HFFc6 (cell line): ENCODE measurements at regions not wholly inside any gene's neighbourhood (a gene's known extent, or its start where the extent isn't known, plus 50 kb on each side); places are given as distances from the start of the nearest gene placed in this dataset.
A peak's percentile ranks its signal among the peaks of the same experiment; 100 is the strongest.
"Not testable (repeated sequence)": the region's sequence is repeated elsewhere in the genome, so short reads cannot be mapped to it uniquely, and the experiment has no call there.

Experiments used
- DNase-seq: peaks from one replicate; pipeline ENCODE4 v3.0.0-alpha.2; 2018
- H3K27ac Mint-ChIP-seq: 2 replicates; pipeline ENCODE4 v1.8.0; 2020; ENCODE audit warnings: mild to moderate bottlenecking, mixed read lengths
- H3K27me3 Mint-ChIP-seq: 2 replicates; pipeline ENCODE4 v1.8.0; 2021; ENCODE audit warnings: mild to moderate bottlenecking, moderate library complexity, mixed read lengths; ENCODE audit not compliant: insufficient read depth
- H3K36me3 Mint-ChIP-seq: 2 replicates; pipeline ENCODE4 v1.8.0; 2021; ENCODE audit warnings: low read depth, mixed read lengths
- H3K4me1 Mint-ChIP-seq: 2 replicates; pipeline ENCODE4 v1.8.0; 2020; ENCODE audit warnings: low read depth, mixed read lengths
- H3K4me3 Mint-ChIP-seq: 2 replicates; pipeline ENCODE4 v1.8.0; 2020; ENCODE audit warnings: mild to moderate bottlenecking, moderate library complexity, mixed read lengths
- H3K9me3 Mint-ChIP-seq: 2 replicates; pipeline ENCODE4 v1.8.0; 2020; ENCODE audit warnings: mild to moderate bottlenecking, mixed read lengths
- CTCF ChIP-seq: fragments of 200-600 bp; sonication (generic); IDR thresholded peaks from 2 replicates; pipeline ENCODE4 v1.5.0; 2021; ENCODE audit warnings: antibody characterized with exemption, mild to moderate bottlenecking

- DNase-seq, result no peak
- Mint-ChIP-seq H3K36me3 (no peaks in the 10 kb centered on the region), H3K27me3 (peaks cover 6% of the 10 kb centered on the region), H3K9me3 (no peaks in the 10 kb centered on the region), H3K27ac (no peak overlapping the region), H3K4me3 (no peak overlapping the region), H3K4me1 (peaks cover 16% of the 10 kb centered on the region)
- TF ChIP-seq CTCF, result no peak
Observed at GRCh38 chr6:74717591-74717990, 488.3 kb downstream of the COL12A1 start.

GRCh38 chr6:74715355-74716085 lies 490.3 kb downstream of the COL12A1 start:
- no peak overlapping the region for H3K27ac Mint-ChIP-seq
- H3K9me3 Mint-ChIP-seq, result no peaks in the 10 kb centered on the region
- TF ChIP-seq CTCF, result no peak
- H3K36me3 Mint-ChIP-seq, result no peaks in the 10 kb centered on the region
- DNase-seq, result no peak
- H3K4me3 Mint-ChIP-seq, result no peak overlapping the region
- H3K4me1 Mint-ChIP-seq, result peaks cover 10% of the 10 kb centered on the region
- peaks cover 3% of the 10 kb centered on the region for H3K27me3 Mint-ChIP-seq

GRCh38 chr6:74713941-74714340 lies 491.9 kb downstream of the COL12A1 start:
- no peak for TF ChIP-seq CTCF
- peaks cover 10% of the 10 kb centered on the region for H3K4me1 Mint-ChIP-seq
- no peak for DNase-seq
- H3K36me3 Mint-ChIP-seq, result no peaks in the 10 kb centered on the region
- H3K9me3 Mint-ChIP-seq, result no peaks in the 10 kb centered on the region
- H3K27ac Mint-ChIP-seq, result no peak overlapping the region
- H3K4me3 Mint-ChIP-seq, result no peak overlapping the region
- H3K27me3 Mint-ChIP-seq, result no peaks in the 10 kb centered on the region; the same call in 1 of the 2 replicates

- DNase-seq, result peak; percentile 11
- no peak overlapping the region for H3K4me3 Mint-ChIP-seq
- TF ChIP-seq CTCF, result no peak
- no peaks in the 10 kb centered on the region for H3K36me3 Mint-ChIP-seq
- H3K27me3 Mint-ChIP-seq, result no peaks in the 10 kb centered on the region
- H3K27ac Mint-ChIP-seq, result peak overlapping the region; percentile 1; the same call in 1 of the 2 replicates
- H3K9me3 Mint-ChIP-seq, result no peaks in the 10 kb centered on the region
- peaks cover 13% of the 10 kb centered on the region for H3K4me1 Mint-ChIP-seq
Observed at GRCh38 chr6:74705451-74705850, 500.4 kb downstream of the COL12A1 start.

GRCh38 chr6:74704540-74704939 lies 501.3 kb downstream of the COL12A1 start:
- H3K4me3 Mint-ChIP-seq, H3K27ac Mint-ChIP-seq, H3K36me3 Mint-ChIP-seq, H3K9me3 Mint-ChIP-seq, DNase-seq, H3K27me3 Mint-ChIP-seq: not testable (repeated sequence)
- H3K4me1 Mint-ChIP-seq, result peaks cover 13% of the 10 kb centered on the region

GRCh38 chr6:74690365-74690764 lies 515.5 kb downstream of the COL12A1 start:
- Mint-ChIP-seq H3K4me3 (no peak overlapping the region), H3K36me3 (no peaks in the 10 kb centered on the region), H3K4me1 (no peaks in the 10 kb centered on the region), H3K9me3 (no peaks in the 10 kb centered on the region), H3K27me3 (peaks cover 3% of the 10 kb centered on the region), H3K27ac (no peak overlapping the region)
- TF ChIP-seq CTCF, result no peak
- DNase-seq, result no peak
